Body of pancreas (tissue), 4 donors: ENCODE measurements at regions not wholly inside any gene's neighbourhood (a gene's known extent, or its start where the extent isn't known, plus 50 kb on each side); places are given as distances from the start of the nearest gene placed in this dataset.

ENCODE experiments used
- POLR2A ChIP-seq, 3 donors: fragments of 450-650 bp; IDR thresholded peaks; one replicate each; pipeline ENCODE4 v1.6.1; 2016; ENCODE audit warnings: antibody characterized with exemption in 3 of 3, mild to moderate bottlenecking in 2 of 3
- TF ChIP-seq, protein P1 (sequence below), 7 experiments: fragments of 450-650 bp in 4 of 7; fragments of 200-600 bp in 3 of 7; sonication (generic) in 3 of 7; IDR thresholded peaks; one replicate each; pipeline ENCODE4 v1.5.1; 2016 to 2019; ENCODE audit warnings: antibody characterized with exemption in 7 of 7

DNA sequence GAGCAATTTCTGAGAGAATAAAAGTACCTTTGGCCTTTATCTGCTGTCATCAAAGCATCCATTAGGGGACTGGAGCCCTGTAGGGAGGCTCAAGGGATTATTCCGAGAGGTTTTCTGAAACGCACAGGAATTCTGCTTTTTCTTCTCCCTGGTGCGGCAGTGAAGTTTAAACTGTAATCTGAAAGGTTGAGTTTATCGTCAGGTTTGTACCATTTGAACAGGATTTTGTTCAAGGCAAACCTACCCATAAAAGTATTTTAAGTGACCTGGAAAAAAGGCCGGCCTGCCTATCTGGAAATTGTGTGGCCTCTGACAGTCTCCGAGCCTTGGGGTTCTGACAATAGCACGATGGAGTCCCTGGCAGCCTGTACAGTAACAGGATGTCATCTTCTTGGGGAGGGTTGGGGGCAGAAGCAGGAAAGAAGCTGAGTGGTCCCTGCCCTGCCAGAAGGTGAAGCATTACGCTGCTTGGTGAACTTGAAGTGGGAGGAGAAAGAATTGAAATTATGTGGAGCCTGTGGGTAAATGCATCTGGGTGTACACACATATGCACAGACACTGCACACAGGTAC is 272.0 kb downstream of the CYRIA start:
- TF ChIP-seq, protein P1, sequence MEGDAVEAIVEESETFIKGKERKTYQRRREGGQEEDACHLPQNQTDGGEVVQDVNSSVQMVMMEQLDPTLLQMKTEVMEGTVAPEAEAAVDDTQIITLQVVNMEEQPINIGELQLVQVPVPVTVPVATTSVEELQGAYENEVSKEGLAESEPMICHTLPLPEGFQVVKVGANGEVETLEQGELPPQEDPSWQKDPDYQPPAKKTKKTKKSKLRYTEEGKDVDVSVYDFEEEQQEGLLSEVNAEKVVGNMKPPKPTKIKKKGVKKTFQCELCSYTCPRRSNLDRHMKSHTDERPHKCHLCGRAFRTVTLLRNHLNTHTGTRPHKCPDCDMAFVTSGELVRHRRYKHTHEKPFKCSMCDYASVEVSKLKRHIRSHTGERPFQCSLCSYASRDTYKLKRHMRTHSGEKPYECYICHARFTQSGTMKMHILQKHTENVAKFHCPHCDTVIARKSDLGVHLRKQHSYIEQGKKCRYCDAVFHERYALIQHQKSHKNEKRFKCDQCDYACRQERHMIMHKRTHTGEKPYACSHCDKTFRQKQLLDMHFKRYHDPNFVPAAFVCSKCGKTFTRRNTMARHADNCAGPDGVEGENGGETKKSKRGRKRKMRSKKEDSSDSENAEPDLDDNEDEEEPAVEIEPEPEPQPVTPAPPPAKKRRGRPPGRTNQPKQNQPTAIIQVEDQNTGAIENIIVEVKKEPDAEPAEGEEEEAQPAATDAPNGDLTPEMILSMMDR (IDR thresholded peaks at IDR 0.05) = no peak
- TF ChIP-seq POLR2A (IDR thresholded peaks at IDR 0.05) = no peak
